Ascending aorta (tissue), 2 donors: ENCODE measurements at regions not wholly inside any gene's neighbourhood (a gene's known extent, or its start where the extent isn't known, plus 50 kb on each side); places are given as distances from the start of the nearest gene placed in this dataset.
A peak's percentile ranks its signal among the peaks of the same experiment; 100 is the strongest.
"Not testable (repeated sequence)": the region's sequence is repeated elsewhere in the genome, so short reads cannot be mapped to it uniquely, and the experiment has no call there.

Experiments
- DNase-seq, 2 donors: peaks; one replicate each; pipeline ENCODE4 v3.0.0-alpha.2; 2019; ENCODE audit warnings: low spot score in 2 of 2
- H3K27ac ChIP-seq, 2 donors: fragments of 200-600 bp; sonication (generic); one replicate each; pipeline ENCODE4 v1.5.1; 2016 to 2017; ENCODE audit warnings: mild to moderate bottlenecking in 1 of 2
- H3K27me3 ChIP-seq: fragments of 200-600 bp; sonication (generic); one replicate; pipeline ENCODE4 v1.5.1; 2017
- H3K36me3 ChIP-seq, 2 donors: fragments of 200-600 bp; sonication (generic); one replicate each; pipeline ENCODE4 v1.5.1; 2016
- H3K4me1 ChIP-seq, 2 donors: fragments of 200-600 bp; sonication (generic); one replicate each; pipeline ENCODE4 v1.5.1; 2016 to 2017; ENCODE audit warnings: mild to moderate bottlenecking in 1 of 2
- H3K4me3 ChIP-seq, 2 donors: fragments of 200-600 bp; sonication (generic); one replicate each; pipeline ENCODE4 v1.5.1; 2016 to 2017; ENCODE audit warnings: mild to moderate bottlenecking in 1 of 2
- H3K9me3 ChIP-seq, 2 donors: fragments of 200-600 bp; sonication (generic); one replicate each; pipeline ENCODE4 v1.5.1; 2016
- intact Hi-C: fragments of 100-400 bp; cut with DNase I; formaldehyde crosslinking; loops from one replicate; pipeline ENCODE4 v1.15.1; 2023
- TF ChIP-seq, protein P1 (sequence below), 3 experiments: fragments of 200-600 bp in 2 of 3; fragments of 450-650 bp in 1 of 3; sonication (generic) in 2 of 3; IDR thresholded peaks; one replicate each; pipeline ENCODE4 v1.5.1; 2016 to 2019; ENCODE audit warnings: antibody characterized with exemption in 3 of 3, mild to moderate bottlenecking in 1 of 3, moderate library complexity in 1 of 3

DNA sequence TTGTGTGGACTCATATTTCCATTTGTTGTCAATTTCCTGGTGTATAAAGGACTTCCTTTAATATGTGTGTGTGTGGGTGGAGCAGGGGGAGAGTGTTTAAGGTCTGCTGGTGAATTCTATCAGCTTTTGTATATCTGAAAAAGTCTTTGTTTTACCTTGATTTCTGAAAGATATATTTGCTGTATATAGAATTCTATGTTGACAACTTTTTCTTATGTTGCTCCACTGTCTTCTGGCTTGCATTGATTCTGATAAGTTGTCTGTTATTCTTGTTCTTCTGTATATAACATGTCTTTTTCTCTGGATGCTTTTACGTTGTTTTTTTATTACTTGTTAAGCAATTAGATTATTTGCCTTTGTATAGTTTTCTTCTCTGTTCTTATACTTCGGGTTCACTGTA lies 90.0 kb upstream of the CEP162 start:
- H3K27me3 ChIP-seq = no peaks in the 10 kb centered on the region
- no peak overlapping the region for H3K27ac ChIP-seq
- DNase-seq = no peak
- no peak overlapping the region for H3K4me3 ChIP-seq
- H3K36me3 ChIP-seq = no peaks in the 10 kb centered on the region
- H3K9me3 ChIP-seq = no peaks in the 10 kb centered on the region
- TF ChIP-seq, protein P1, sequence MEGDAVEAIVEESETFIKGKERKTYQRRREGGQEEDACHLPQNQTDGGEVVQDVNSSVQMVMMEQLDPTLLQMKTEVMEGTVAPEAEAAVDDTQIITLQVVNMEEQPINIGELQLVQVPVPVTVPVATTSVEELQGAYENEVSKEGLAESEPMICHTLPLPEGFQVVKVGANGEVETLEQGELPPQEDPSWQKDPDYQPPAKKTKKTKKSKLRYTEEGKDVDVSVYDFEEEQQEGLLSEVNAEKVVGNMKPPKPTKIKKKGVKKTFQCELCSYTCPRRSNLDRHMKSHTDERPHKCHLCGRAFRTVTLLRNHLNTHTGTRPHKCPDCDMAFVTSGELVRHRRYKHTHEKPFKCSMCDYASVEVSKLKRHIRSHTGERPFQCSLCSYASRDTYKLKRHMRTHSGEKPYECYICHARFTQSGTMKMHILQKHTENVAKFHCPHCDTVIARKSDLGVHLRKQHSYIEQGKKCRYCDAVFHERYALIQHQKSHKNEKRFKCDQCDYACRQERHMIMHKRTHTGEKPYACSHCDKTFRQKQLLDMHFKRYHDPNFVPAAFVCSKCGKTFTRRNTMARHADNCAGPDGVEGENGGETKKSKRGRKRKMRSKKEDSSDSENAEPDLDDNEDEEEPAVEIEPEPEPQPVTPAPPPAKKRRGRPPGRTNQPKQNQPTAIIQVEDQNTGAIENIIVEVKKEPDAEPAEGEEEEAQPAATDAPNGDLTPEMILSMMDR (IDR thresholded peaks at IDR 0.05) = no peak
- intact Hi-C loops = no loop called here
- no peaks in the 10 kb centered on the region for H3K4me1 ChIP-seq

DNA sequence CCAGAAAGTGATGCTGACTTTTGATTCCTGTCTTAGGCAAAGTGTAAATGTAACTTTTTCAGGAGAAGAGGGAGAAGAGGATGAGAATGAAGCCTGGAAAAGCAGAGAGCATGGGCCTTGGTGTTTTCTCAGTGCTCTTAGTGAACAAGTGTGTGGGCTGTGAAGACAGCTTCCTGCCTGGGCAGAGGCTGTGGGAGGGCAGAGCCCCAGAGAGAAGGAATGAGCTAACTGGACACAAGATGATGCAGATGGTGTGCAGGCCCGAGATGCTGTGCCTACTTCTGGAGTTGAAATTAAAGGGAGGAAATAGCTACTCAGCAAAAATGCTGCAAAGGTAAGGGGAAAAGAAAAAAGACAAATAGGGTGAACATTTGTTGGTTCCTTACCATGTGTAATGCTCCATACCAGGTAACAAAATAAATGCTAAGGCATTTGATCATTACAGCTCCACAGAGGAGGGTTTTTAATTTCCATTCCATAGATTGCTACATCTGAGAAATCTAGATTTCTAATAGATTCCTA lies 87.0 kb upstream of the CEP162 start:
- TF ChIP-seq, protein P1 (IDR thresholded peaks at IDR 0.05) = no peak
- H3K36me3 ChIP-seq = no peaks in the 10 kb centered on the region
- no peak for DNase-seq
- no peaks in the 10 kb centered on the region for H3K4me1 ChIP-seq
- no peak overlapping the region for H3K4me3 ChIP-seq
- H3K27me3 ChIP-seq = no peaks in the 10 kb centered on the region
- intact Hi-C loops = no loop called here
- H3K27ac ChIP-seq = no peak overlapping the region
- H3K9me3 ChIP-seq = no peaks in the 10 kb centered on the region

- no peaks in the 10 kb centered on the region for H3K4me1 ChIP-seq
- H3K36me3 ChIP-seq = no peaks in the 10 kb centered on the region
- H3K27ac ChIP-seq = no peak overlapping the region
- TF ChIP-seq, protein P1 (IDR thresholded peaks at IDR 0.05) = no peak
- no peak for DNase-seq
- no peak overlapping the region for H3K4me3 ChIP-seq
- H3K27me3 ChIP-seq = no peaks in the 10 kb centered on the region
- intact Hi-C loops = no loop called here
- H3K9me3 ChIP-seq = no peaks in the 10 kb centered on the region
These were observed 81.9 kb upstream of the CEP162 start for GRCh38 chr6:84309336-84309735.

DNA sequence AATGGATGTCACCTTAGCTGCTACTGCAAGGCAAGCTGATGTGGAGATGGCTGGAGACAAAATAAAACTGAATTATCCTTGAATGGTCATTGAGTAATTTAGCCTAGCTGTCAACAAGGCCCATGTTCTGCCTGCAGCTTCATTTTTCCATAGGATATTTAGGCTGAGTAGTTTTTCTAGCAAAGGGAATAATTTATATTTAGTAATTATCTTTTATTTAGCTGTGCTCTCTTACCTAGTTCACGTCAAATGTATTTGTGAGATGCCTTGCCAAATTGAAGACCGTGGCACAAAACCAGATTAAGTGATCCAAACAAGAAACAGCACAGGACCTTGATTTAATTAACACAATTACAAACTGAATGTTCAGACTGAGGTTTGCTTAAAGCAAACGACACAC lies 77.4 kb upstream of the CEP162 start:
- Histone ChIP-seq H3K27me3 (no peaks in the 10 kb centered on the region), H3K9me3 (no peaks in the 10 kb centered on the region), H3K36me3 (no peaks in the 10 kb centered on the region), H3K27ac (no peak overlapping the region), H3K4me3 (no peak overlapping the region), H3K4me1 (no peaks in the 10 kb centered on the region)
- DNase-seq = no peak
- TF ChIP-seq, protein P1 (IDR thresholded peaks at IDR 0.05) = no peak
- intact Hi-C loops = no loop called here

DNA sequence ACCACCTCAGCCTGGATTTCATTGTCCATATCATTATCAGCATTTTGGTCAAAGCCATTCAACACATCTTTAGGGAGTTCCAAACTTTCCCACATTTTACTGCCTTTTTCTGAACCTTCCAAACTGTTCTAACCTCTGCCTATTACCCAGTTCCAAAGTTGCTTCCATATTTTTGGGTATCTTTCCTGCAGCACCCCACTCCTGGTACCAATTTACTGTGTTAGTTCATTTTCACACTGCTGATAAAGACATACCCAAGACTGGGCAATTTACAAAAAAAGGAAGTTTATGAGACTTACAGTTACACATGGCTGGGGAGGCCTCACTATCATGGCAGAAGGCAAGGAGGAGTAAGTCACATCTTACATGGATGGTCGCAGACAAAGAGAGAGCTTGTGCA lies 63.6 kb upstream of the CEP162 start:
- H3K4me3 ChIP-seq, H3K27me3 ChIP-seq, H3K27ac ChIP-seq, intact Hi-C loops, DNase-seq, H3K36me3 ChIP-seq, H3K4me1 ChIP-seq: not testable (repeated sequence)
- peaks cover 0 to 17% of the 10 kb centered on the region in 2 donors for H3K9me3 ChIP-seq

DNA sequence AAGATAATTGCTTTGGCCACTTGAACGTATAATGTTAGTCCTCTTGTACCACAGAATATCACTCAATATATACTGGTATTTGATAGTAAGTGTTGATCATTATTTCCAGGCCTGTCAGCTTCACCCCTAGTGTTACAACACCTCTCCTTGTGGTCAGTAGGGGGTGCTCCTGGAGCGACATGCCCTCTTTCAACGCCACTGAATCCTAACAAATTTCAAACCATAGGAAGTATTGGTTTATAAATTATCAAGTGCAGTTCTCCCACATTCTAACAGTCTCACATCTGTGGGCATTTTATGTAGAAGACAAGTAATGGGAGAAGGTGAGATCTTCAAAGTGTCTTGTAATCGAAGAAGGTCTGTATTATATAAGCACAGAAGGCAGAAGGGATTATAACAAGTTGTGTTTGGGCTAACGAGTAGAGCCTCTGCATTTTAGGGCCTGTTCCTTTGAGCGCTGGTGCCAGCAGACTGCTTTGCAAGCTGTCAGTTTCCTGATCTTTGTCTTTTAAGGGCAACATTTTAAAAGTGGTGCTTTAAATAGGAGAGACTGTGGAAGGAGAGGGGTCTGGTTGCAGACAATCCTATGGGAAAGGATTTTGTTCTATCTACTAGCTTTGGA lies 57.1 kb upstream of the CEP162 start:
- TF ChIP-seq, protein P1 (IDR thresholded peaks at IDR 0.05) = peak in 1 of 3 experiments; percentile 8
- no peaks in the 10 kb centered on the region for H3K27me3 ChIP-seq
- H3K36me3 ChIP-seq = no peaks in the 10 kb centered on the region
- no peak overlapping the region for H3K27ac ChIP-seq
- no peak for DNase-seq
- intact Hi-C loops = no loop called here
- H3K4me1 ChIP-seq = no peaks in the 10 kb centered on the region
- no peaks in the 10 kb centered on the region for H3K9me3 ChIP-seq
- H3K4me3 ChIP-seq = no peak overlapping the region
